Tibial artery (tissue), 4 donors: ENCODE measurements at regions not wholly inside any gene's neighbourhood (a gene's known extent, or its start where the extent isn't known, plus 50 kb on each side); places are given as distances from the start of the nearest gene placed in this dataset.
"Not testable (repeated sequence)": the region's sequence is repeated elsewhere in the genome, so short reads cannot be mapped to it uniquely, and the experiment has no call there.

Experiments used
- DNase-seq, 2 donors: peaks; one replicate each; pipeline ENCODE4 v3.0.0-alpha.2; 2019
- H3K27ac ChIP-seq, 2 donors: fragments of 200-600 bp; sonication (generic) in 1 of 2; 1 replicate in 1 of 2; 2 replicates in 1 of 2; pipeline ENCODE4 v1.5.1; 2018 to 2019; ENCODE audit warnings: mild to moderate bottlenecking in 1 of 2
- H3K27me3 ChIP-seq, 2 donors: fragments of 200-600 bp; sonication (generic) in 1 of 2; one replicate each; pipeline versions ENCODE4 v1.5.1 to v1.6.0; 2016 to 2019
- H3K36me3 ChIP-seq, 3 donors: fragments of 200-600 bp; sonication (generic) in 2 of 3; one replicate each; pipeline ENCODE4 v1.5.1; 2016 to 2019; ENCODE audit warnings: mild to moderate bottlenecking in 2 of 3
- H3K4me1 ChIP-seq, 4 donors: fragments of 200-600 bp; sonication (generic) in 2 of 4; 1 replicate in 3 of 4; 2 replicates in 1 of 4; pipeline ENCODE4 v1.5.1; 2016 to 2019
- H3K4me3 ChIP-seq, 2 donors: fragments of 200-600 bp; sonication (generic) in 1 of 2; 1 replicate in 1 of 2; 2 replicates in 1 of 2; pipeline ENCODE4 v1.5.1; 2018 to 2019; ENCODE audit warnings: mild to moderate bottlenecking in 2 of 2
- H3K9me3 ChIP-seq, 3 donors: fragments of 200-600 bp; sonication (generic) in 1 of 3; one replicate each; pipeline ENCODE4 v1.5.1; 2016 to 2019
- intact Hi-C: fragments of 100-400 bp; cut with DNase I; formaldehyde crosslinking; loops from one replicate; pipeline ENCODE4 v1.15.0; 2023; ENCODE audit warnings: low total_unique reads
- TF ChIP-seq, protein P1 (sequence below), 2 experiments: fragments of 200-600 bp in 1 of 2; fragments of 450-650 bp in 1 of 2; IDR thresholded peaks; one replicate each; pipeline ENCODE4 v1.5.1; 2017 to 2019; ENCODE audit warnings: antibody characterized with exemption in 2 of 2, mild to moderate bottlenecking in 1 of 2, moderate library complexity in 1 of 2

DNA sequence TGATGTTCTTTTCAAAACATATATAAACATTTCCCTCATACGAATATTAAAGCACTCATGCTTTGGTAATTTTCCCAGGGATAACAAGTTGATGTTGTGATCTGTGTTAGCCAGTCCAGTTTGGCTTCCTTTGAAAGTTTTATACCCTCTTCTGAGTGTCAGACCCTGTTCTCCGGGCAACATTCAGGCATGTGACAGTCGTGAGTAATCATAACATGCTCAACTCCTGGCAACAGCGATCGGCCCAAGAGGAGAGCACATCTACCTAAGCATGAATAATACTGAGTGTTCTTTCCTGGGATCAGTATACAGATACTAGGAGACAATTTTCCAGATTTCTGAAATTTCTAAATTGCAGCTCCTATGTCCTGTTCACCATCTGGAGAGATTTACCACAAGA lies 1086.4 kb downstream of the CDH8 start:
- TF ChIP-seq, protein P1, sequence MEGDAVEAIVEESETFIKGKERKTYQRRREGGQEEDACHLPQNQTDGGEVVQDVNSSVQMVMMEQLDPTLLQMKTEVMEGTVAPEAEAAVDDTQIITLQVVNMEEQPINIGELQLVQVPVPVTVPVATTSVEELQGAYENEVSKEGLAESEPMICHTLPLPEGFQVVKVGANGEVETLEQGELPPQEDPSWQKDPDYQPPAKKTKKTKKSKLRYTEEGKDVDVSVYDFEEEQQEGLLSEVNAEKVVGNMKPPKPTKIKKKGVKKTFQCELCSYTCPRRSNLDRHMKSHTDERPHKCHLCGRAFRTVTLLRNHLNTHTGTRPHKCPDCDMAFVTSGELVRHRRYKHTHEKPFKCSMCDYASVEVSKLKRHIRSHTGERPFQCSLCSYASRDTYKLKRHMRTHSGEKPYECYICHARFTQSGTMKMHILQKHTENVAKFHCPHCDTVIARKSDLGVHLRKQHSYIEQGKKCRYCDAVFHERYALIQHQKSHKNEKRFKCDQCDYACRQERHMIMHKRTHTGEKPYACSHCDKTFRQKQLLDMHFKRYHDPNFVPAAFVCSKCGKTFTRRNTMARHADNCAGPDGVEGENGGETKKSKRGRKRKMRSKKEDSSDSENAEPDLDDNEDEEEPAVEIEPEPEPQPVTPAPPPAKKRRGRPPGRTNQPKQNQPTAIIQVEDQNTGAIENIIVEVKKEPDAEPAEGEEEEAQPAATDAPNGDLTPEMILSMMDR (IDR thresholded peaks at IDR 0.05): no peak
- intact Hi-C loops: no loop called here
- Histone ChIP-seq H3K27me3 (no peaks in the 10 kb centered on the region), H3K4me1 (no peaks in the 10 kb centered on the region), H3K4me3 (no peak overlapping the region), H3K36me3 (no peaks in the 10 kb centered on the region), H3K9me3 (no peaks in the 10 kb centered on the region), H3K27ac (no peak overlapping the region)
- no peak for DNase-seq

GRCh38 chr16:60945225-60945624 lies 1091.0 kb downstream of the CDH8 start:
- Histone ChIP-seq H3K27me3 (no peaks in the 10 kb centered on the region), H3K9me3 (no peaks in the 10 kb centered on the region), H3K4me1 (no peaks in the 10 kb centered on the region), H3K4me3 (no peak overlapping the region), H3K36me3 (no peaks in the 10 kb centered on the region), H3K27ac (no peak overlapping the region)
- intact Hi-C loops: no loop called here
- DNase-seq: no peak
- TF ChIP-seq, protein P1 (IDR thresholded peaks at IDR 0.05): no peak

GRCh38 chr16:60936189-60936588 lies 1100.0 kb downstream of the CDH8 start:
- H3K4me1 ChIP-seq, H3K27ac ChIP-seq, H3K9me3 ChIP-seq, H3K4me3 ChIP-seq, DNase-seq, intact Hi-C loops, H3K27me3 ChIP-seq, H3K36me3 ChIP-seq: not testable (repeated sequence)

GRCh38 chr16:60932600-60932999 lies 1103.6 kb downstream of the CDH8 start:
- no peak overlapping the region for H3K27ac ChIP-seq
- no peak overlapping the region for H3K4me3 ChIP-seq
- intact Hi-C loops: no loop called here
- no peaks in the 10 kb centered on the region for H3K27me3 ChIP-seq
- H3K9me3 ChIP-seq: no peaks in the 10 kb centered on the region
- no peaks in the 10 kb centered on the region for H3K4me1 ChIP-seq
- TF ChIP-seq, protein P1 (IDR thresholded peaks at IDR 0.05): no peak
- no peak for DNase-seq
- no peaks in the 10 kb centered on the region for H3K36me3 ChIP-seq

- no peak overlapping the region for H3K4me3 ChIP-seq
- H3K27ac ChIP-seq: no peak overlapping the region
- H3K4me1 ChIP-seq: no peaks in the 10 kb centered on the region
- intact Hi-C loops: no loop called here
- H3K27me3 ChIP-seq: no peaks in the 10 kb centered on the region
- no peak for DNase-seq
- TF ChIP-seq, protein P1 (IDR thresholded peaks at IDR 0.05): no peak
- H3K9me3 ChIP-seq: no peaks in the 10 kb centered on the region
- H3K36me3 ChIP-seq: no peaks in the 10 kb centered on the region
These were observed 1105.9 kb downstream of the CDH8 start for GRCh38 chr16:60930291-60930690.

GRCh38 chr16:60922920-60923319 lies 1113.3 kb downstream of the CDH8 start:
- Histone ChIP-seq H3K9me3 (no peaks in the 10 kb centered on the region), H3K27me3 (no peaks in the 10 kb centered on the region), H3K4me1 (no peaks in the 10 kb centered on the region), H3K4me3 (no peak overlapping the region), H3K27ac (no peak overlapping the region), H3K36me3 (no peaks in the 10 kb centered on the region)
- TF ChIP-seq, protein P1 (IDR thresholded peaks at IDR 0.05): no peak
- no peak for DNase-seq
- intact Hi-C loops: no loop called here
